HL-60 (cell line): ENCODE measurements at regions not wholly inside any gene's neighbourhood (a gene's known extent, or its start where the extent isn't known, plus 50 kb on each side); places are given as distances from the start of the nearest gene placed in this dataset.

Experiments
- GABPA ChIP-seq: IDR thresholded peaks from 2 replicates; pipeline ENCODE4 v1.6.1; 2012; ENCODE audit warnings: low read depth
- POLR2AphosphoS5 ChIP-seq: IDR thresholded peaks from 2 replicates; pipeline ENCODE4 v1.6.1; 2012; ENCODE audit warnings: low read depth
- TF ChIP-seq, protein P1 (sequence below): IDR thresholded peaks from one replicate; pipeline ENCODE4 v1.5.1; 2011; ENCODE audit warnings: low read length, control low read depth, inconsistent platforms; ENCODE audit not compliant: insufficient read depth
- TF ChIP-seq, protein P2 (sequence below): IDR thresholded peaks from 2 replicates; pipeline ENCODE4 v1.6.1; 2012; ENCODE audit warnings: low read depth; ENCODE audit not compliant: insufficient replicate concordance

DNA sequence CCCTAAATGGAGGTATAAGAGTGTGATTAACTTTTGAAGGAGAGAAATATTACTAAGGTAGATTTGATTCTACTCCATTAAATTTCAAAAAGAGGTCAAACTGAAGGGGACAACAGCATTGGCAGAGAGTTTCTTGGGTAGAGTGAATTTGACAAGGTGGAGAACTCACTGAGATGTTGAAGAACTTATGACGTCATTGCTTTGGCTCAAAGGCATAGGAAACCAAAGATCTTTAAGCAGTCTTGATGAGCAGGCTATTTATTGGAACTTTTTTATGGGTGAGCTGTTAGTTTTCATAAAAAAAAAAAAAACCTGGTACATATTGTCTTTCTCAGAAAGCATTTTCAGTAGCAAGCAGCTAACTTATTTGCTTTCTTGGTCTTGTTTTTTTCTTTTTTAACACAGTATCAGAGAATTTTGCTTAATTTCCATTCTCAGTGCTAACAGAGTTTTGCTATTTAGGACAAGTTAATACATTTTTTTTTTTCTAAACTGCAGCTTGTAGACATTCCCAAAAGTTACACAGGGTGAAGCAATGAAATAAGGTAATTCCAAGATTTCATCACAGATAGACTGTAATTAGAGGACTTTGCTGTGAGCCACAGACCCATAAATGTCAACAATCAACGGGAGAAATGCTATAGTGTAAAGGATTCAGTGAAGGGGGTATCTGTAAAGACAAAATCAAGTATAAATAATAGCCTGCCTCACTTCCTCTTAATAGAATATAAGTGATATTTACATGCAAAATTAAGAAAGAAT lies 412.2 kb upstream of the KLHL1 start:
- TF ChIP-seq, protein P1, sequence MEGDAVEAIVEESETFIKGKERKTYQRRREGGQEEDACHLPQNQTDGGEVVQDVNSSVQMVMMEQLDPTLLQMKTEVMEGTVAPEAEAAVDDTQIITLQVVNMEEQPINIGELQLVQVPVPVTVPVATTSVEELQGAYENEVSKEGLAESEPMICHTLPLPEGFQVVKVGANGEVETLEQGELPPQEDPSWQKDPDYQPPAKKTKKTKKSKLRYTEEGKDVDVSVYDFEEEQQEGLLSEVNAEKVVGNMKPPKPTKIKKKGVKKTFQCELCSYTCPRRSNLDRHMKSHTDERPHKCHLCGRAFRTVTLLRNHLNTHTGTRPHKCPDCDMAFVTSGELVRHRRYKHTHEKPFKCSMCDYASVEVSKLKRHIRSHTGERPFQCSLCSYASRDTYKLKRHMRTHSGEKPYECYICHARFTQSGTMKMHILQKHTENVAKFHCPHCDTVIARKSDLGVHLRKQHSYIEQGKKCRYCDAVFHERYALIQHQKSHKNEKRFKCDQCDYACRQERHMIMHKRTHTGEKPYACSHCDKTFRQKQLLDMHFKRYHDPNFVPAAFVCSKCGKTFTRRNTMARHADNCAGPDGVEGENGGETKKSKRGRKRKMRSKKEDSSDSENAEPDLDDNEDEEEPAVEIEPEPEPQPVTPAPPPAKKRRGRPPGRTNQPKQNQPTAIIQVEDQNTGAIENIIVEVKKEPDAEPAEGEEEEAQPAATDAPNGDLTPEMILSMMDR = no peak
- TF ChIP-seq POLR2AphosphoS5 = no peak
- TF ChIP-seq, protein P2, sequence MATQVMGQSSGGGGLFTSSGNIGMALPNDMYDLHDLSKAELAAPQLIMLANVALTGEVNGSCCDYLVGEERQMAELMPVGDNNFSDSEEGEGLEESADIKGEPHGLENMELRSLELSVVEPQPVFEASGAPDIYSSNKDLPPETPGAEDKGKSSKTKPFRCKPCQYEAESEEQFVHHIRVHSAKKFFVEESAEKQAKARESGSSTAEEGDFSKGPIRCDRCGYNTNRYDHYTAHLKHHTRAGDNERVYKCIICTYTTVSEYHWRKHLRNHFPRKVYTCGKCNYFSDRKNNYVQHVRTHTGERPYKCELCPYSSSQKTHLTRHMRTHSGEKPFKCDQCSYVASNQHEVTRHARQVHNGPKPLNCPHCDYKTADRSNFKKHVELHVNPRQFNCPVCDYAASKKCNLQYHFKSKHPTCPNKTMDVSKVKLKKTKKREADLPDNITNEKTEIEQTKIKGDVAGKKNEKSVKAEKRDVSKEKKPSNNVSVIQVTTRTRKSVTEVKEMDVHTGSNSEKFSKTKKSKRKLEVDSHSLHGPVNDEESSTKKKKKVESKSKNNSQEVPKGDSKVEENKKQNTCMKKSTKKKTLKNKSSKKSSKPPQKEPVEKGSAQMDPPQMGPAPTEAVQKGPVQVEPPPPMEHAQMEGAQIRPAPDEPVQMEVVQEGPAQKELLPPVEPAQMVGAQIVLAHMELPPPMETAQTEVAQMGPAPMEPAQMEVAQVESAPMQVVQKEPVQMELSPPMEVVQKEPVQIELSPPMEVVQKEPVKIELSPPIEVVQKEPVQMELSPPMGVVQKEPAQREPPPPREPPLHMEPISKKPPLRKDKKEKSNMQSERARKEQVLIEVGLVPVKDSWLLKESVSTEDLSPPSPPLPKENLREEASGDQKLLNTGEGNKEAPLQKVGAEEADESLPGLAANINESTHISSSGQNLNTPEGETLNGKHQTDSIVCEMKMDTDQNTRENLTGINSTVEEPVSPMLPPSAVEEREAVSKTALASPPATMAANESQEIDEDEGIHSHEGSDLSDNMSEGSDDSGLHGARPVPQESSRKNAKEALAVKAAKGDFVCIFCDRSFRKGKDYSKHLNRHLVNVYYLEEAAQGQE = no peak
- TF ChIP-seq GABPA = no peak
